HT-29 (cell line): ENCODE measurements at regions not wholly inside any gene's neighbourhood (a gene's known extent, or its start where the extent isn't known, plus 50 kb on each side); places are given as distances from the start of the nearest gene placed in this dataset.
"Not testable (repeated sequence)": the region's sequence is repeated elsewhere in the genome, so short reads cannot be mapped to it uniquely, and the experiment has no call there.

Experiments
- DNase-seq: peaks from one replicate; pipeline ENCODE4 v3.0.0-alpha.2; 2015; ENCODE audit warnings: low spot score

DNA sequence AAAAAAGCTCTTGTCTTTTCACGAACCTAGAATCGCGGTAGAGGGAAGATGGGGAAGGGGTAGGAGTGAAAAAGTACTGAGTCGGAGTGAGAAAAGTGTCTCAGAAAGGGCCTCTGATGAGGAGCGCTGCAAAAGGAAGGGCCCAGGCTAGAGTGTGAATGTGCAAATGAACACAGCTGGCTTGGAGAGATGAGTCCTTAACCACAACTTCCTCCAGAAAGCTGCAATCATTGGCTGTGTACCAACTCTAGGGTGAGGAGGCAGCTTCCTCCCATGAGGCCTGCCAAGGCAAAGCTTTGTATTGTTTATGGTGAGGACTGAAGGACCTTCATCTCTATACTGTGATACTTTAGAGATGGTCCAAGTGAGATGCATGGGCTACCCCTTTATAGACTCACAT is 566.9 kb upstream of the ANO5 start:
- DNase-seq = peak; percentile 13

DNA sequence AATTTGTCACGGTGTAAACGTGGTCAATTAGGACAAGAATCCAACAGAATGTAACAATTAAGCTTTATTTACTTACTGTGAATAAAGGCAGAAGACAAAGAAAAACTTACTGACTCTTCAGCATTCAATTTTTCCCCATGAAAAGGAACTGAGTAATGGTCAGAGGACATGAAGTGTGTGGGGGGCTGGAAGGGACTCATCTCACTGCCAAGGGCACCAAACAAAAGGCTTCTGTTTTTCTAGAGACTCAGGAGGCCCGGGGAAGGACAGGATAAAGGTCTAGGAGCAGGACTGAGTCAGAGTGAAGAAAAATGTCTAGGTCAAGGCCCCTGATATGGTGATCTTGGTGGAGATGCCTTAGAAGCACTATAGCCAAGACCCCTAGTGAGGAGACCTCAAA is 564.2 kb upstream of the ANO5 start:
- DNase-seq = no peak

GRCh38 chr11:21630934-21631478 is 561.9 kb upstream of the ANO5 start:
- DNase-seq = no peak

- DNase-seq = no peak
Measured at GRCh38 chr11:21631991-21632390, 560.9 kb upstream of the ANO5 start.

DNA sequence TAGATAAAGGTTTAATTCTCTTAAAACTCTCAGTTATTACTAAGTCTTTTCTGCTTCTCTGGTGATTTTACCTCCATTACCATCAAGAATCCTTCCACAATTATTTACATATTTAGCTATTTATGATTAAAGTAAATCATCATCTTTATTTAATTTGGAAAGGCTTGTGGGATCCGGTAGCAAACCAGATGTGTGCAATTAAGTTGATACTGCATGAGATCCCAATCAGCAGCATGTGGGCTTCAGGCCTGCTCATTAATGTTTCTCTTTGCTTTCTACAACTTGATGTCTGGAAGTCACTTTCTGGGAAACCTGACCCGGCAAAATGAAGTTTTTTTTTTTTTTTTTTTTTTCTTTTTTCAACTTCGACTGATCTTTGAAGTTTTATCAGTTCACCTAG is 558.4 kb upstream of the ANO5 start:
- no peak for DNase-seq

- no peak for DNase-seq
Measured at GRCh38 chr11:21634956-21635355, 557.9 kb upstream of the ANO5 start.

DNA sequence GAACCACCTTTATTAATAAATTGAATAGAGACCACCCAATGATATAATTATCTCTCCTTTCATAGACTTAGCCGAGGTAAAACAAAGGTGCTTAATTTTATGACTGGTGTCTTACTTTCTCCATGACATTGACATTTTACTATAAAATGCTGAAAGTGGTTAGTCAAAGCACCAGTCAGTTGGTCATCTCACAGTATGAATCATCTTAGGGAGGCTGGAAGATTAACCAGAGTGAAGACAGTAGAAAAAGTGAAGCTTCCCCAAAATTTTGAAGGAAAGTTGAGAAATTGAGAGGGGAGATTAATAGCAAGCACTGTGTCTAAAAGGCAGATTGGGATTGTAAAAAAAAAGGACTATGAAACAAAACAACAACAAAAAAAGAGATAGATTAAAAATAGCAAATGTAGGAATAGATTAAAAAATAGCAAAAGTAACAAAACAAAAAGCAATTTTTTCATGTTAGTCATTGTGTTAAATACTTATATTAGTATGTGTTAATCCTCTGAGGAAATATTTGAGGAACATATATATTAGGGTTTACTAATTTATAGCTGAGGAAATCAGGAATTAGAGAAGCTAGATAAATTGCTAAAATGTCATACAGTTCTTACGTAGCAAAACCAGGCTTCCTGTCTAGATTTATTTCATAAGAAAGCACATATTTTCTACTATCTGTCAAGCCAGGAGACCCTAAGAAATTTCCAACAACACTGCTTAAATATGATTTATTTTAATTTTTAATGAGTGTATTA is 557.3 kb upstream of the ANO5 start:
- DNase-seq = no peak

GRCh38 chr11:21636561-21636960 is 556.3 kb upstream of the ANO5 start:
- no peak for DNase-seq

DNA sequence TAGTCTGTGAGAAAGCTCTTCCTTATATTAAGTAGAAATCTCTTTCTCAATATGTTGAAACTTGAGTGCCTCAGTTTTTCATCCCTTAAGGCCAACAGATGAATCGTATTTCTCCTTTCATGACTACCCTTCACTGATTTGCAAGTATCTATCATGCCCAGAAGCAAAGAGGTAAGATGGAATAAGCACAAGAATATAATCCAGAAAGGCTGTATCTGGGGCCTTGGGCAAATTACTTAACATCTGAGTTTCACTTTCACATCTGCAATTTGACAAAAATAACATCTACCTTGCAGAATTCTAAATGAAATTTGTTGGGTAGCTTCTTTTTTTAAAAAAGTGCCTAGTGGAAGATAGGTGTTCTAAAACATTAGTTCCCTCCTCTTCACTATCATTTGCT is 552.4 kb upstream of the ANO5 start:
- DNase-seq = no peak

GRCh38 chr11:21641869-21642268 is 551.0 kb upstream of the ANO5 start:
- no peak for DNase-seq

DNA sequence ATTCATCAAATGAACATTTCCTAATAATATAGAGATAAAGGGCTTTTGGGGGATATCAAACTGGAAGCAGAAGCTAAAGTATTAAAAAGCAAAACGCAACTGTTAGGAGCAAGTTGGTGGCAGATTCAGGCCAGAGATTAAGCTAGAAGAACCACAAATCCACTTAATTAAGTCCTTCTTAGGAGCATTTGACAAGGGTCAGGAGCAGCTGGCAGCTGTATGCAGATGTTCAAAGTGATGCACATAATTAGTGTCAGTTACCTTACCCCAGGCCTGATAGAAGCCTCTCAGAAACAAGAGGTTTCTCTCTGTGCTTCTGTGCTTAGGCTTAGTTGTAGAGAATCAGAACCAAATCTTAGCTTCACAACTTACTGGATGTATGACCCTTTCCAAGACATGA is 546.5 kb upstream of the ANO5 start:
- no peak for DNase-seq

DNA sequence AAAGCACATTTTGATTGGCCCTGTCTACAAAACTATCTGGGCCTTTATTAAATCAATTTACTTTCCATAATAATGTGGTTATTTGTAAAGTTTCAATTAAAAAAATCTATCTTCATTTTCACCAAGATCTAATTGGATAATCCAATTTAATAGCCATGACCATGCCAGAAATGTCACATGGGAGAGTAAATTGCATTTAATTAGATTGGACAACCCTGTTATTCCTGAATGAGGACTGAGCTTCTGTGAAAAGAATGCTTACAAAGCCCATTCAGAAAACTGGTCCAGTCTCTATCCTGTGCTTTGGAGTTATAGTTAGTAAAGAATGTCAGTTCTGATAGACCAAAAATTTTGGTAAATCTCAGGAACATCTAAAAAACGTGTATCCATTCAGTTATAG is 541.9 kb upstream of the ANO5 start:
- no peak for DNase-seq

DNA sequence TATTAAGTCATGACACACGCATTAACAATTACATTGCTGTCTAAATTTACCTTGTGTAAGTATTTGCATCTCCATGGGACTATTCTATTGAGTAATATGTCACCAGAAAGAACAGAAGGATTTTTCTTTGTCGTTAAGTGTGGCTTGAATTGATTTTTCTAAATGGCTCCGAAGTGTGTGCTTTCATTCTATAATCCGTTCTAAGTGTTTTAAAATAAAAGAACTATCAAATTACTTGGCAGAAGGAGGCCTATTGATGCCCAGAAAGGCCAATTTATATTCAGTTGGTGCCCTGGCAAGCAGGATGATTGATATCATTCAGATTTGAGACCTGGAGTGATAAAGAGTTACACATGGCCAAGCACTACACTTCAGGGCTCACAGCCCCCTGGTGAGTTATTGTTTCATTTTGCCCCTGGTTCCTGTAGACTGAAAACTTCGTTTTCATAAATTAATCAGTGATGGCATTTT is 538.9 kb upstream of the ANO5 start:
- no peak for DNase-seq

- DNase-seq = no peak
Measured at GRCh38 chr11:21656065-21656464, 536.8 kb upstream of the ANO5 start.

DNA sequence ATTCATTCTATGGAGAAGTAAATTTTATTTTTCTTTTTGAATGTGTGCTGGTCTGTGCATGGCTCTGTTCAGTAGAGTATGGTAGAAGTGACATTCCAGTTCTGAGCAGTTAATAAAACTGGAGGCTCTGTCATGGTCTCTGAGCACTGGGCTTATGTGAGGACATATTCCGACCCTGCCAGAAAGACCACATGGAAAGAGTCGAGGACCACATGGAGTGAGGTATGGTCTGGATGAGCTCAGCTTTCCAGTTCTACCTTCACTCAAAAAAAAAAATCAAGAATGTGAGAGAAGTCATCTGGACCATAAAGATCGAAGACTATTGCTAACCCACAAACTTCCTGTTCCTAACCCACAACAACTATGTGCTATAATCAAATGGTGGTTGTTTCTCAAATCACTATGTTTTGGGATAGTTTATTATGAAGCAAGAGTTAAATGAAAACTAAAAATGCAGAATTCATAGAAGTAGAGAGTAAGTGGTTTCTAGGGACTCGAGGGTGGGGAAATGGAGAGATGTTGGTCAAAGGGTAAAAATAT is 534.2 kb upstream of the ANO5 start:
- DNase-seq = no peak

- DNase-seq = not testable (repeated sequence)
Measured at GRCh38 chr11:21659377-21659776, 533.5 kb upstream of the ANO5 start.

DNA sequence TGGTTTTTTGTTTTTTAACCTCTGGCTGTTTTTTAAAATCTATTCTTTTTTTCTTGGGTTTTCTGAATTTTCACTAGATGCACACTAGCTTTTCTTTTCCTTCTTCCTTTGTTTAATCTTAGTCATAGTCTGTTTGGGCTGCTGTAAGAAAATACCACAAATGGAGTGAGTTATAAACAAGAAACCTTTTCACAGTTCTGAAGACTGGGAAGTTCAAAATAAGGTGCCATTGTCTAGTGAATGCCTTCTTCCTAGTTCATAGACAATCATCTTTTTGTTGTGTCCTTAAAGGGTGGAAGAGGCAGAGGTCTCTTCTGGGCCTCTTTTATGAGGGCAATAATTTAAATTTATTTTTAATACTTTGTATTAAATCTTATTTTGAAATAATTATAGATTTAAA is 532.9 kb upstream of the ANO5 start:
- no peak for DNase-seq

GRCh38 chr11:21675049-21675616 is 517.8 kb upstream of the ANO5 start:
- DNase-seq = no peak

DNA sequence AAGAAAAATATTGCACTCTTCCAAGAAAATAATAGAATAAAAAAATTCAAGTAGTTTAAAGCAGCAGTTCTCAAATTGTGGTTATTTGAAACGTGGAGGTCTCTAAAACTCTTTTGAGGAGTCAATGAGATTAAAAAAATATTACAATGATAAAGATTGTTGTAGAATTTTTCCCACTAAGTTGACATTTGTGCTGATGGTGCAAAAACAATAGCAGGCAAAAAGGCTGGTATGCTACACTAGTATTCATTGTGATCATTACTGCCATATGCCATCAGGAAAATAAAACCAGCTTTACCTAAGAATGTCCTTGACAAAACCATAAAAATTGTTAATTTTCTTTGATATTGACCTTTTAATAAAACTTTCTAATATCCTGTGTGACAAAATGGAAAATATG is 505.2 kb upstream of the ANO5 start:
- no peak for DNase-seq

GRCh38 chr11:21704539-21704938 is 488.3 kb upstream of the ANO5 start:
- no peak for DNase-seq

GRCh38 chr11:21707116-21707739 is 485.7 kb upstream of the ANO5 start:
- no peak for DNase-seq

DNA sequence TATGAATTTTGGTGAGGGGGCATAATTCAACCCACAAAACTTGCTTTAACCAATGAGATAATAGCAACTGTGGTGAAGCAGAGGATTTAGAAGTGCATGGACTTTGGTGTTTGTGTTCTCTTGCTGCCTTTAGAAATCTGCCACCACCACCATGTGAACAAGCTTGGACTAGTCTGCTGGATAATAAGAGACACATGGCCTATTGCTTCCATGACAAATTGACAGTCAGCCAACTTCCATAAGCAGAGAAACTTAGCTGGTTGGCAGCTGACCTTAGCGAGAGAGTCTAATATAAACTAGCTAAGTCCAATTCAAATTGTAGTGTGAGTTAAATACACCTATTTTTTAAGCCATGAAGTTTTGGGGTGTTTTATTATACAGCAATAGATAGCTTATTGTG is 482.1 kb upstream of the ANO5 start:
- DNase-seq = no peak

GRCh38 chr11:21711341-21711740 is 481.5 kb upstream of the ANO5 start:
- DNase-seq = no peak
